Adrenal gland (tissue), 9 donors: ENCODE measurements at regions not wholly inside any gene's neighbourhood (a gene's known extent, or its start where the extent isn't known, plus 50 kb on each side); places are given as distances from the start of the nearest gene placed in this dataset.

Experiments
- DNase-seq, 7 donors: peaks; one replicate each; pipeline ENCODE4 v3.0.0-alpha.2; 2019 to 2020
- H3K27ac ChIP-seq, 5 donors: fragments of 200-600 bp; sonication (generic) in 4 of 5; 1 replicate in 3 of 5; 2 replicates in 2 of 5; pipeline versions ENCODE4 v1.5.1 to v1.8.0; 2016 to 2020; ENCODE audit warnings: mild to moderate bottlenecking in 1 of 5
- H3K27me3 ChIP-seq: fragments of 200-600 bp; 2 replicates; pipeline ENCODE4 v1.8.0; 2021
- H3K36me3 ChIP-seq, 2 donors: fragments of 200-600 bp; replicated peaks in 1 of 2; 1 replicate in 1 of 2; 2 replicates in 1 of 2; pipeline versions ENCODE4 v1.5.1 to v1.8.0; 2018 to 2022
- H3K4me1 ChIP-seq, 2 donors: fragments of 200-600 bp; replicated peaks in 1 of 2; 1 replicate in 1 of 2; 2 replicates in 1 of 2; pipeline versions ENCODE4 v1.5.1 to v1.8.0; 2018 to 2021
- H3K4me3 ChIP-seq, 4 donors: fragments of 200-600 bp; sonication (generic) in 3 of 4; one replicate each; pipeline ENCODE4 v1.5.1; 2016 to 2018
- H3K9me3 ChIP-seq, 3 donors: fragments of 200-600 bp; sonication (generic) in 1 of 3; replicated peaks in 1 of 3; 1 replicate in 2 of 3; 2 replicates in 1 of 3; pipeline versions ENCODE4 v1.5.1 to v1.8.0; 2016 to 2021
- POLR2A ChIP-seq, 2 donors: fragments of 450-650 bp; IDR thresholded peaks; one replicate each; pipeline ENCODE4 v1.6.1; 2017; ENCODE audit warnings: antibody characterized with exemption in 2 of 2, mild to moderate bottlenecking in 2 of 2, moderate library complexity in 1 of 2
- WGBS, 4 donors: extraction: QIAGEN DNeasy Blood & Tissue Kit in 2 of 4; methylation state at CpG; one replicate each; pipeline versions ENCODE4 v1.1.5 to v1.1.7; 2013 to 2017; 5-methylcytosine and 5-hydroxymethylcytosine counted together
- intact Hi-C, 2 donors: fragments of 100-400 bp; cut with DNase I; formaldehyde crosslinking; loops; one replicate each; pipeline versions ENCODE4 v1.14.1 to v1.15.0; 2022 to 2023
- TF ChIP-seq, protein P1 (sequence below), 6 experiments: fragments of 450-650 bp in 4 of 6; fragments of 200-600 bp in 2 of 6; sonication (generic) in 1 of 6; IDR thresholded peaks; 1 replicate in 5 of 6; 2 replicates in 1 of 6; pipeline versions ENCODE4 v1.5.1 to v1.8.0; 2016 to 2021; ENCODE audit warnings: antibody characterized with exemption in 6 of 6, mild to moderate bottlenecking in 2 of 6, moderate library complexity in 1 of 6
- donor health status: healthy with polysubstance abuse.
- donor health status: Bipolar disorder and iron deficiency.
- donor health status: DM: yes; HTN: yes; CAD: no.
- donor health status: DM: no; HTN: no; CAD: no.
- donor health status: DM: no; HTN: no; CAD: no.

DNA sequence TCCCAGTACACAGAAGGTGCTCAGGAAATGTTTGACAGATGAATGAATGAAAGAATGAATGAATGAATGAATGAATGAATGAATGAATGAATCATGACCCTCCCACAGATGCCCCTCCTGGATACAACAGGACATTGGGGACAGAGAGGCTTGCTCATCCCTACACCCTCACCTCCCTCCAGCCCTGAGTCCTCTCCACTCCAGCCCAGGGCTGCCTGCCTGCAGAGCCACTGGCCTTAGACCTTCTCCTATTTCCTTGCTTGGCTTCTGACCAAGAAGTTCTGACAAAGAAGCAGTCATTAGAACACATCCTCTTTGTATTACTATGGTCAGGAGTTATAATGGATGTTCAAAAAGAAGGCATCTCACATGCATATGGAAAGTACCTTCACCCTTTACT, 240.7 kb upstream of the DAPK1 start:
- DNase-seq: no peak
- intact Hi-C loops: no loop called here
- no peaks in the 10 kb centered on the region for H3K9me3 ChIP-seq
- H3K27me3 ChIP-seq: no peaks in the 10 kb centered on the region
- no peak overlapping the region for H3K27ac ChIP-seq
- no peaks in the 10 kb centered on the region for H3K36me3 ChIP-seq
- H3K4me1 ChIP-seq: no peaks in the 10 kb centered on the region
- TF ChIP-seq, protein P1, sequence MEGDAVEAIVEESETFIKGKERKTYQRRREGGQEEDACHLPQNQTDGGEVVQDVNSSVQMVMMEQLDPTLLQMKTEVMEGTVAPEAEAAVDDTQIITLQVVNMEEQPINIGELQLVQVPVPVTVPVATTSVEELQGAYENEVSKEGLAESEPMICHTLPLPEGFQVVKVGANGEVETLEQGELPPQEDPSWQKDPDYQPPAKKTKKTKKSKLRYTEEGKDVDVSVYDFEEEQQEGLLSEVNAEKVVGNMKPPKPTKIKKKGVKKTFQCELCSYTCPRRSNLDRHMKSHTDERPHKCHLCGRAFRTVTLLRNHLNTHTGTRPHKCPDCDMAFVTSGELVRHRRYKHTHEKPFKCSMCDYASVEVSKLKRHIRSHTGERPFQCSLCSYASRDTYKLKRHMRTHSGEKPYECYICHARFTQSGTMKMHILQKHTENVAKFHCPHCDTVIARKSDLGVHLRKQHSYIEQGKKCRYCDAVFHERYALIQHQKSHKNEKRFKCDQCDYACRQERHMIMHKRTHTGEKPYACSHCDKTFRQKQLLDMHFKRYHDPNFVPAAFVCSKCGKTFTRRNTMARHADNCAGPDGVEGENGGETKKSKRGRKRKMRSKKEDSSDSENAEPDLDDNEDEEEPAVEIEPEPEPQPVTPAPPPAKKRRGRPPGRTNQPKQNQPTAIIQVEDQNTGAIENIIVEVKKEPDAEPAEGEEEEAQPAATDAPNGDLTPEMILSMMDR (IDR thresholded peaks at IDR 0.05): no peak
- TF ChIP-seq POLR2A (IDR thresholded peaks at IDR 0.05): no peak
- no peak overlapping the region for H3K4me3 ChIP-seq

DNA sequence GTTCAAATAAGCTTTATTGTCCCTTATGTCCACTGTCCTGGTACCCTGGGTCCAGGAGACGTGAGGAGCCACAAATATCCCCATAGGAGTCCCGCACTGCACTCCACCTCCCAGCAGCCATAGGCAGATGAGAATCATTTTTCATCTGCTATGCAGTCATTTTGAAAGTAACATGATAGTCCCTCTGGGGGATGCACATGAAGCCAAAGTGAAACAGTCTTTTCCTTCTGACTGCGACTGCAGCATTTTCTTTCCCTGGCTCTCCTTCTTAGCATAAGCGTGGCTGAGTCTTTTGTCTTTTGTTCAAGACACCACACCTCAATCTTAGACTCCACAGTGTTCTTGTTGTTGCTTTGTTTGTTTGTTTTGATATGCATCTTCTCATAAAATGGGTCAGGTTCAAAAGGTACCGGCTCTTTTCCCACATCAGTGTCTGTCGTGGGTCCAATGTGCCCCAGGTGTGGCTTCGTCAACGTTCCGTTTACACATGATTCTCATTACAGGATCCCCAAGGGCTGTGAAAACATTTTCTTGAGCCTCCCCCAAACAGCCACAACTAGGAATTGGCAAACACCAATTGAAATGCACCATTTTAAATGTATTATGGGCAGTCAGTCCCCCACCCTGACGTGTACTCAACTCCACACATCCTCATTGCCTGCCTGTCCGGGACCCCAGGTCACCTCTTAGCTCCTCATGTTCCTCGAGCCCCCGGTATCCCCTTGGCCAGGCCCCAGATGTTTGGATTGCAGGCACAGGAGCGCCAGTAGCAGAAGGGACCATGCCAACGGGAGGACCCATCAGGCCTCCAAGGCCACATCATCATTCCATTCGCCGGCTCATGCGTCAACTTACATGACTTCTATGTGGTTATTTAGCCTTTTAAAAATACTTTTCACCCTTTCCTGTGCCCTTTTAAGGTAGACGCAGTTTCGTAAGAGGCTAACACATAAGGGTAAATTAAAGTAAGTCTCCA, 237.8 kb upstream of the DAPK1 start:
- DNase-seq: no peak
- intact Hi-C loops: no loop called here
- Histone ChIP-seq H3K4me1 (no peaks in the 10 kb centered on the region), H3K4me3 (no peak overlapping the region), H3K9me3 (no peaks in the 10 kb centered on the region), H3K36me3 (no peaks in the 10 kb centered on the region), H3K27ac (no peak overlapping the region), H3K27me3 (no peaks in the 10 kb centered on the region)
- TF ChIP-seq, protein P1 (IDR thresholded peaks at IDR 0.05): no peak
- TF ChIP-seq POLR2A (IDR thresholded peaks at IDR 0.05): no peak
- WGBS, 4 donors: 74 to 80% (median 78%) methylated on average over 20 of the region's 20 CpGs

DNA sequence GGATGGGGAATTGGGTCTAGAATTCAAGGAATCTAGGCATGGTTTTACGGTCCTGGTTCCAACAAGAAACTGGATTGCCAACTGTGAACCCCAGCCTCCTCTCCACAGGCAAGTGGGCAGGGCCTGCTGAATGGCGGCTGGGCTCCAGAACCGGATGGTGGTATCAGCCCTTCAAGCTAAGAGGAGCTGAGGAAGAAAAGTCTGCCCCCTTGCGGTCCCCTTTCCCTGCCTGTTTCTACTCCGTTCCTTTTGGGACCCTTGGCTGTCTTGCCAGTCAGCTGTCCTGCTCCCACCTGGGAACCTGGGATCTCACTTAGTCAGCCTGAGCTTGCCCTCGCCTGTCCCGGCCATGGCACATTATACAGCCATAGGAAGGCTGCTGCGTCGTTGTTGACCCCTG, 234.4 kb upstream of the DAPK1 start:
- TF ChIP-seq, protein P1 (IDR thresholded peaks at IDR 0.05): peak in 1 of 6 experiments; percentile 14
- no peak for TF ChIP-seq POLR2A (IDR thresholded peaks at IDR 0.05)
- Histone ChIP-seq H3K4me3 (no peak overlapping the region), H3K27ac (no peak overlapping the region), H3K27me3 (no peaks in the 10 kb centered on the region), H3K9me3 (no peaks in the 10 kb centered on the region), H3K4me1 (no peaks in the 10 kb centered on the region), H3K36me3 (no peaks in the 10 kb centered on the region)
- peak in 3 of 7 donors; percentile 9 to 23 (median 20) for DNase-seq
- intact Hi-C loops: no loop called here
- WGBS, 4 donors: 79 to 82% (median 81%) methylated on average over 8 to 9 of the region's 9 CpGs

DNA sequence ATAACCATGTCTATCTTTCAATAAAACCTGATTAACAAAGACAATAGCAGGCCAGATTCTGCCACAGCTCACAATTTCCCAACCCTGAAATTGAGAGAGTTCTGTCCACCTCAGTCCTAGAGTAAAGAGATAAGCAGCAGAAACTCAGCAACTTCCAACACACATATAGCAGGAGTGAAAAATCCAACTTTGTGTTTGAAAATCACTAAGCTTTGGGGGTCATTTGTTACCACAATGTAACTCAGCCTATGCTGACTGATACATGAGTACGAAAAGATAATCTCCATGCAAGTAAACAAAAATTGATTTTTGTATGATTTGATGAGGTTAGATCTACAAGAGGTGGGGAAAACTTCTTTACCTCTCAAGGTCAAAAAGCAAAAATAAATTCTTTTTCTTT, 231.0 kb upstream of the DAPK1 start:
- intact Hi-C loops: no loop called here
- Histone ChIP-seq H3K4me3 (no peak overlapping the region), H3K27ac (no peak overlapping the region), H3K36me3 (no peaks in the 10 kb centered on the region), H3K4me1 (peaks cover 0 to 11% of the 10 kb centered on the region in 2 donors), H3K27me3 (no peaks in the 10 kb centered on the region), H3K9me3 (no peaks in the 10 kb centered on the region)
- DNase-seq: no peak
- 87 to 93% (median 90%) methylated on average over 1 of the region's 1 CpG for WGBS, 4 donors
- no peak for TF ChIP-seq POLR2A (IDR thresholded peaks at IDR 0.05)
- TF ChIP-seq, protein P1 (IDR thresholded peaks at IDR 0.05): no peak
